IMR-90 (cell line): ENCODE measurements at regions not wholly inside any gene's neighbourhood (a gene's known extent, or its start where the extent isn't known, plus 50 kb on each side); places are given as distances from the start of the nearest gene placed in this dataset.

Experiments
- ATAC-seq: fragments of 200-7000 bp; cut with Tn5 transposase; 2 replicates; pipeline ENCODE4 v1.9.1; 2020; ENCODE audit warnings: low read depth, mild to moderate bottlenecking, moderate library complexity
- BruUV-seq: library from RNA; stranded (reverse); fragments of 400-500 nt; replicated peaks from 2 replicates; lab custom pipeline; 2021; lab: Mats Ljungman, UMichigan
- CTCF ChIA-PET: fragments of 300-600 bp; formaldehyde crosslinking; extraction: SDS; loops from one replicate; lab custom pipeline; 2021; ENCODE audit warnings: antibody characterized with exemption; lab: Yijun Ruan, JAX
- POLR2A ChIA-PET: fragments of 300-600 bp; sonication (Branson Sonifier 250); formaldehyde crosslinking; loops from one replicate; lab custom pipeline; 2022; ENCODE audit warnings: antibody characterized with exemption; ENCODE audit not compliant: unreplicated experiment; lab: Charles Lee
- DNase-seq: peaks from one replicate; pipeline ENCODE4 v3.0.0; 2013
- H2AFZ ChIP-seq: replicated peaks from 2 replicates; pipeline ENCODE3; 2013; ENCODE audit warnings: low read length, mild to moderate bottlenecking; ENCODE audit not compliant: poor library complexity
- H2AK5ac ChIP-seq: 2 replicates; pipeline ENCODE4 v1.6.1; 2013; ENCODE audit warnings: low read depth, low read length, inconsistent platforms
- H2AK9ac ChIP-seq: replicated peaks from 2 replicates; pipeline ENCODE3; 2013; ENCODE audit warnings: mild to moderate bottlenecking, low read depth, low read length, moderate library complexity; ENCODE audit not compliant: poor library complexity
- H2BK120ac ChIP-seq: 2 replicates; pipeline ENCODE4 v1.6.1; 2013; ENCODE audit warnings: low read depth, low read length, inconsistent platforms
- H2BK15ac ChIP-seq: 3 replicates; pipeline ENCODE4 v1.6.1; 2013; ENCODE audit warnings: low read depth, low read length, inconsistent platforms
- H2BK20ac ChIP-seq: 2 replicates; pipeline ENCODE4 v1.6.1; 2013; ENCODE audit warnings: low read depth, mild to moderate bottlenecking, inconsistent platforms, low read length, moderate library complexity
- H2BK5ac ChIP-seq: 2 replicates; pipeline ENCODE4 v1.6.1; 2013; ENCODE audit warnings: mild to moderate bottlenecking, low read depth, low read length, inconsistent platforms; ENCODE audit not compliant: poor library complexity, severe bottlenecking
- H3K14ac ChIP-seq: replicated peaks from 2 replicates; pipeline ENCODE4 v1.6.1; 2013; ENCODE audit warnings: low read depth, low read length, inconsistent platforms
- H3K18ac ChIP-seq: 2 replicates; pipeline ENCODE4 v1.6.1; 2013; ENCODE audit warnings: low read depth, low read length, control low read depth
- H3K23ac ChIP-seq: 2 replicates; pipeline ENCODE4 v1.6.1; 2013; ENCODE audit warnings: low read depth, low read length, inconsistent platforms
- H3K27ac ChIP-seq: 2 replicates; pipeline ENCODE4 v1.5.1; 2013; ENCODE audit warnings: mild to moderate bottlenecking, control low read depth, low read length; ENCODE audit not compliant: insufficient read depth
- H3K27me3 ChIP-seq: 2 replicates; pipeline ENCODE4 v1.6.1; 2013; ENCODE audit warnings: low read length; ENCODE audit not compliant: control insufficient read depth, insufficient read depth
- H3K36me3 ChIP-seq: 2 replicates; pipeline ENCODE4 v1.6.1; 2013; ENCODE audit warnings: low read length, mixed read lengths; ENCODE audit not compliant: control insufficient read depth, insufficient read depth
- H3K4ac ChIP-seq: 2 replicates; pipeline ENCODE4 v1.6.1; 2013; ENCODE audit warnings: low read depth, low read length, inconsistent platforms
- H3K4me1 ChIP-seq: 2 replicates; pipeline ENCODE4 v1.6.1; 2013; ENCODE audit warnings: low read length, mixed read lengths; ENCODE audit not compliant: control insufficient read depth, insufficient read depth
- H3K4me2 ChIP-seq: 2 replicates; pipeline ENCODE4 v1.6.1; 2013; ENCODE audit warnings: low read depth, mild to moderate bottlenecking, control low read depth, low read length, moderate library complexity
- H3K4me3 ChIP-seq: 2 replicates; pipeline ENCODE4 v1.5.1; 2013; ENCODE audit warnings: low read depth, mild to moderate bottlenecking, control low read depth, low read length, moderate library complexity; ENCODE audit not compliant: insufficient read depth
- H3K56ac ChIP-seq: 2 replicates; pipeline ENCODE4 v1.6.1; 2013; ENCODE audit warnings: low read length, inconsistent platforms; ENCODE audit not compliant: insufficient read depth; ENCODE audit errors: extremely low read depth
- H3K79me1 ChIP-seq, 2 experiments: 2 replicates each; pipeline ENCODE4 v1.6.1; 2013; ENCODE audit warnings: low read length in 2 of 2, inconsistent platforms in 1 of 2, low read depth in 1 of 2
- H3K9ac ChIP-seq: 2 replicates; pipeline ENCODE4 v1.6.1; 2013; ENCODE audit warnings: low read depth, low read length, control low read depth
- H3K9me1 ChIP-seq: 2 replicates; pipeline ENCODE4 v1.6.1; 2013; ENCODE audit warnings: low read length, inconsistent platforms; ENCODE audit not compliant: insufficient read depth
- H3K9me3 ChIP-seq: 2 replicates; pipeline ENCODE4 v1.6.1; 2013; ENCODE audit warnings: low read length; ENCODE audit not compliant: control insufficient read depth, insufficient read depth
- H4K20me1 ChIP-seq: 2 replicates; pipeline ENCODE4 v1.6.1; 2013; ENCODE audit warnings: low read length, inconsistent platforms; ENCODE audit not compliant: insufficient read depth
- H4K5ac ChIP-seq: 2 replicates; pipeline ENCODE4 v1.6.1; 2013; ENCODE audit warnings: mild to moderate bottlenecking, low read depth, low read length, control low read depth
- H4K8ac ChIP-seq, 2 experiments: 2 replicates each; pipeline ENCODE4 v1.6.1; 2013; ENCODE audit warnings: low read depth in 2 of 2, low read length in 2 of 2, control low read depth in 1 of 2, inconsistent platforms in 1 of 2
- H4K91ac ChIP-seq: 2 replicates; pipeline ENCODE4 v1.6.1; 2013; ENCODE audit warnings: low read depth, low read length, inconsistent platforms; ENCODE audit not compliant: insufficient read depth
- BHLHE40 ChIP-seq: fragments of 150-350 bp; IDR thresholded peaks from 2 replicates; pipeline ENCODE4 v1.6.1; 2016; ENCODE audit warnings: mild to moderate bottlenecking, low read depth, low read length
- CHD1 ChIP-seq: IDR thresholded peaks from 2 replicates; pipeline ENCODE4 v1.6.1; 2012; ENCODE audit warnings: low read depth, low read length, improper control_type of control experiment
- CTCF ChIP-seq: conservative IDR thresholded peaks from 2 replicates; pipeline ENCODE4 v1.5.1; 2012; ENCODE audit warnings: mild to moderate bottlenecking, low read depth, low read length, improper control_type of control experiment
- ELK1 ChIP-seq: fragments of 150-350 bp; IDR thresholded peaks from 2 replicates; pipeline ENCODE4 v1.6.1; 2016; ENCODE audit warnings: low read depth, mild to moderate bottlenecking, low read length, moderate library complexity, borderline replicate concordance
- FOS ChIP-seq: fragments of 150-350 bp; IDR thresholded peaks from 2 replicates; pipeline ENCODE4 v1.6.1; 2016; ENCODE audit warnings: low read depth, low read length
- MAFK ChIP-seq: IDR thresholded peaks from 2 replicates; pipeline ENCODE4 v1.6.1; 2012; ENCODE audit warnings: low read depth, low read length, improper control_type of control experiment
- MAZ ChIP-seq: IDR thresholded peaks from 2 replicates; pipeline ENCODE4 v1.6.1; 2012; ENCODE audit warnings: low read depth, mild to moderate bottlenecking, low read length, improper control_type of control experiment, moderate library complexity, borderline replicate concordance
- MXI1 ChIP-seq: IDR thresholded peaks from 2 replicates; pipeline ENCODE4 v1.6.1; 2012; ENCODE audit warnings: low read depth, mild to moderate bottlenecking, low read length, moderate library complexity, borderline replicate concordance
- NFE2L2 ChIP-seq: fragments of 150-350 bp; IDR thresholded peaks from 2 replicates; pipeline ENCODE4 v1.6.1; 2016; ENCODE audit warnings: low read depth, mild to moderate bottlenecking, low read length
- POLR2A ChIP-seq: IDR thresholded peaks from 2 replicates; pipeline ENCODE4 v1.6.1; 2012; ENCODE audit warnings: mild to moderate bottlenecking, low read depth, low read length
- RAD21 ChIP-seq: IDR thresholded peaks from 2 replicates; pipeline ENCODE4 v1.6.1; 2012; ENCODE audit warnings: low read length, improper control_type of control experiment
- RCOR1 ChIP-seq: IDR thresholded peaks from 2 replicates; pipeline ENCODE4 v1.6.1; 2012; ENCODE audit warnings: mild to moderate bottlenecking, low read length, improper control_type of control experiment; ENCODE audit not compliant: insufficient replicate concordance
- RFX5 ChIP-seq: IDR thresholded peaks from 2 replicates; pipeline ENCODE4 v1.8.0; 2012; ENCODE audit warnings: low read depth, mild to moderate bottlenecking, low read length, moderate library complexity
- SMC3 ChIP-seq: fragments of 150-350 bp; IDR thresholded peaks from 2 replicates; pipeline ENCODE4 v1.6.1; 2016; ENCODE audit warnings: low read depth, mild to moderate bottlenecking, antibody characterized with exemption, low read length, moderate library complexity
- USF2 ChIP-seq: fragments of 150-350 bp; IDR thresholded peaks from 2 replicates; pipeline ENCODE4 v1.6.1; 2017; ENCODE audit warnings: mild to moderate bottlenecking, antibody characterized with exemption, low read length, low read depth
- WGBS, 2 experiments: methylation state at CpG; one replicate each; pipeline versions ENCODE4 v1.1.5 to v1.1.7; 2013; ENCODE audit warnings: missing lambda C conversion rate in 2 of 2; ENCODE audit not compliant: insufficient read length in 1 of 2; ENCODE audit errors: extremely low coverage in 2 of 2; 5-methylcytosine and 5-hydroxymethylcytosine counted together
- dilution Hi-C: fragments of 300-500 bp; cut with HindIII; formaldehyde crosslinking; loops from one replicate; pipeline ENCODE4 v1.14.3; 2018; ENCODE audit warnings: low sequenced_read_pairs; ENCODE audit not compliant: unreplicated experiment
- in situ Hi-C: fragments of 300-500 bp; cut with MboI; formaldehyde crosslinking; loops from 3 replicates; pipeline ENCODE4 v1.14.3; 2019; ENCODE audit warnings: low sequenced_read_pairs, inconsistent platforms, mixed read lengths
- intact Hi-C: fragments of 100-400 bp; cut with micrococcal nuclease; formaldehyde crosslinking; loops from 2 replicates; pipeline ENCODE4 v1.10.0; 2022

- dilution Hi-C loops (no loop called here), in situ Hi-C loops (no loop called here), intact Hi-C loops (loop anchor here (5.0 to 10.0 kb wide), 3 partner anchors 347 to 620 kb away; partner anchors contain the start of gene CNTN3)
- Histone ChIP-seq H2AK5ac (no peak overlapping the region), H4K8ac (no peak overlapping the region), H2BK5ac (no peak overlapping the region), H2AFZ (no peak overlapping the region), H3K27me3 (no peaks in the 10 kb centered on the region), H3K9me3 (no peaks in the 10 kb centered on the region), H3K79me1 (no peaks in the 10 kb centered on the region), H3K9me1 (no peaks in the 10 kb centered on the region), H3K4me2 (no peak overlapping the region), H3K56ac (no peak overlapping the region), H2AK9ac (no peak overlapping the region), H3K4ac (no peak overlapping the region), H3K4me1 (no peaks in the 10 kb centered on the region; the same call in 1 of the 2 replicates), H4K5ac (no peak overlapping the region), H3K23ac (no peak overlapping the region), H4K20me1 (no peaks in the 10 kb centered on the region), H3K9ac (no peak overlapping the region), H3K14ac (no peak overlapping the region), H2BK15ac (no peak overlapping the region), H3K18ac (no peak overlapping the region), H2BK120ac (no peak overlapping the region), H3K4me3 (no peak overlapping the region), H3K27ac (no peak overlapping the region), H3K36me3 (no peaks in the 10 kb centered on the region), H4K91ac (no peak overlapping the region), H2BK20ac (no peak overlapping the region)
- no peak for DNase-seq
- WGBS, 2 experiments, result 33% methylated on average over 1 of the region's 1 CpG; no CpG with 5 or more reads in 1 of the 2 experiments
- TF ChIP-seq MXI1 (no peak), RFX5 (no peak), RAD21 (no peak), MAZ (no peak), NFE2L2 (no peak), POLR2A (no peak), SMC3 (no peak), BHLHE40 (no peak), CHD1 (no peak), ELK1 (no peak), MAFK (no peak), FOS (no peak), RCOR1 (no peak), USF2 (no peak), CTCF (no peak)
- ATAC-seq, result no peak
- POLR2A ChIA-PET, result no interaction called here
- CTCF ChIA-PET, result interaction anchor here (1.0 kb wide), 1 partner anchor 16 kb away, joined by 3 read pairs; no protein-coding TSS in a partner anchor
- BruUV-seq, result no TSS peak
These were observed 349.4 kb downstream of the CNTN3 start for GRCh38 chr3:74265069-74265468.
